ENCODE measurements at regions not wholly inside any gene's neighbourhood (a gene's known extent, or its start where the extent isn't known, plus 50 kb on each side); places are given as distances from the start of the nearest gene placed in this dataset.

GRCh38 chr2:43152186-43152585 is 74.2 kb downstream of the ZFP36L2 start:
- no peak for TF ChIP-seq CTCF (conservative IDR thresholded peaks at IDR 0.05; ENCODE audit: low read length)
- no peak for TF ChIP-seq EZH2phosphoT487 (IDR thresholded peaks at IDR 0.05; ENCODE audit: borderline replicate concordance, low read depth, low read length)

Data from OCI-LY7 (cell line).